Osteoblast (primary cell): ENCODE measurements at regions not wholly inside any gene's neighbourhood (a gene's known extent, or its start where the extent isn't known, plus 50 kb on each side); places are given as distances from the start of the nearest gene placed in this dataset.

Experiments used
- DNase-seq: peaks from one replicate; pipeline ENCODE4 v3.0.0; 2011; ENCODE audit warnings: low spot score, mixed read lengths; ENCODE audit not compliant: insufficient read length; ENCODE audit errors: missing footprints
- H2AFZ ChIP-seq: 2 replicates; pipeline ENCODE4 v1.6.0; 2011; ENCODE audit warnings: mild to moderate bottlenecking, low read length
- H3K27ac ChIP-seq: 2 replicates; pipeline ENCODE4 v1.5.1; 2011; ENCODE audit warnings: mild to moderate bottlenecking, low read depth, low read length, moderate library complexity
- H3K27me3 ChIP-seq: 2 replicates; pipeline ENCODE4 v1.6.0; 2012; ENCODE audit warnings: mild to moderate bottlenecking, control low read depth, inconsistent platforms, low read length, moderate library complexity; ENCODE audit not compliant: insufficient read depth
- H3K36me3 ChIP-seq: 2 replicates; pipeline ENCODE4 v1.5.1; 2011; ENCODE audit warnings: mild to moderate bottlenecking, low read length, control low read depth, moderate library complexity; ENCODE audit not compliant: insufficient read depth
- H3K4me1 ChIP-seq: 2 replicates; pipeline ENCODE4 v1.5.1; 2011; ENCODE audit warnings: mild to moderate bottlenecking, low read length, control low read depth, moderate library complexity; ENCODE audit not compliant: insufficient read depth
- H3K4me2 ChIP-seq: 2 replicates; pipeline ENCODE4 v1.6.0; 2011; ENCODE audit warnings: mild to moderate bottlenecking, low read length; ENCODE audit not compliant: insufficient read depth
- H3K4me3 ChIP-seq: fragments of 200-600 bp; sonication (generic); 3 replicates; pipeline ENCODE4 v1.5.1; 2012; ENCODE audit warnings: mild to moderate bottlenecking, low read length, inconsistent platforms; ENCODE audit not compliant: insufficient read depth
- H3K79me2 ChIP-seq: 2 replicates; pipeline ENCODE4 v1.6.0; 2012; ENCODE audit warnings: mild to moderate bottlenecking, low read length, control low read depth, inconsistent platforms; ENCODE audit not compliant: insufficient read depth
- H3K9me3 ChIP-seq: 2 replicates; pipeline ENCODE4 v1.5.1; 2011; ENCODE audit warnings: low read depth, low read length, control low read depth
- H4K20me1 ChIP-seq: 2 replicates; pipeline ENCODE4 v1.6.0; 2012; ENCODE audit warnings: mild to moderate bottlenecking, low read length, control low read depth; ENCODE audit not compliant: insufficient read depth
- TF ChIP-seq, protein P1 (sequence below): IDR thresholded peaks from 2 replicates; pipeline ENCODE4 v1.5.1; 2011; ENCODE audit warnings: mild to moderate bottlenecking, low read depth, low read length, moderate library complexity; ENCODE audit errors: extremely low read depth

DNA sequence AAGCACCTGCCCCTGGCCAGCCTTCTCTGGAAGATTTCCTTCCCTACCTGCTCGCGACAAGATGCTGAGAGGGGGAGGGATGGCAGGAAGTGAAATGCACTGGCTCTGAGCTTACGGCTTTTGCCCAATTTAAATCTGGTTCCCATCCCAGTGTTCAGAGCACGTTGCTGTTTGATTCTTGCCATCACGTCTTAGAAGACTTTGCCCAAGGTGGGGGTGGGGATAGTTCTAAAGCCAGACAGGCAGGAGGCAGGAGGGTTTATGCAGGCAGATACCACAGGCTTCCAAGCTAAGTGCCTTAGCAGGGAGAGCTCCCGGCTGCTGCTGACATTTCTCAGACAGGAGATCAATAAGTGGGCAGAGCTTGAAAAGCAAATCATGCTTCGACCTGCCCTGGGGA is 393.9 kb downstream of the MID1IP1 start:
- H3K27me3 ChIP-seq, result peaks cover 58% of the 10 kb centered on the region
- H3K79me2 ChIP-seq, result no peaks in the 10 kb centered on the region
- DNase-seq, result no peak
- H3K4me3 ChIP-seq, result no peak overlapping the region
- no peak overlapping the region for H2AFZ ChIP-seq
- peaks cover 4% of the 10 kb centered on the region for H3K4me1 ChIP-seq
- H3K36me3 ChIP-seq, result no peaks in the 10 kb centered on the region
- H4K20me1 ChIP-seq, result no peaks in the 10 kb centered on the region
- TF ChIP-seq, protein P1, sequence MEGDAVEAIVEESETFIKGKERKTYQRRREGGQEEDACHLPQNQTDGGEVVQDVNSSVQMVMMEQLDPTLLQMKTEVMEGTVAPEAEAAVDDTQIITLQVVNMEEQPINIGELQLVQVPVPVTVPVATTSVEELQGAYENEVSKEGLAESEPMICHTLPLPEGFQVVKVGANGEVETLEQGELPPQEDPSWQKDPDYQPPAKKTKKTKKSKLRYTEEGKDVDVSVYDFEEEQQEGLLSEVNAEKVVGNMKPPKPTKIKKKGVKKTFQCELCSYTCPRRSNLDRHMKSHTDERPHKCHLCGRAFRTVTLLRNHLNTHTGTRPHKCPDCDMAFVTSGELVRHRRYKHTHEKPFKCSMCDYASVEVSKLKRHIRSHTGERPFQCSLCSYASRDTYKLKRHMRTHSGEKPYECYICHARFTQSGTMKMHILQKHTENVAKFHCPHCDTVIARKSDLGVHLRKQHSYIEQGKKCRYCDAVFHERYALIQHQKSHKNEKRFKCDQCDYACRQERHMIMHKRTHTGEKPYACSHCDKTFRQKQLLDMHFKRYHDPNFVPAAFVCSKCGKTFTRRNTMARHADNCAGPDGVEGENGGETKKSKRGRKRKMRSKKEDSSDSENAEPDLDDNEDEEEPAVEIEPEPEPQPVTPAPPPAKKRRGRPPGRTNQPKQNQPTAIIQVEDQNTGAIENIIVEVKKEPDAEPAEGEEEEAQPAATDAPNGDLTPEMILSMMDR, result no peak
- no peak overlapping the region for H3K4me2 ChIP-seq
- H3K27ac ChIP-seq, result no peak overlapping the region
- H3K9me3 ChIP-seq, result no peaks in the 10 kb centered on the region

DNA sequence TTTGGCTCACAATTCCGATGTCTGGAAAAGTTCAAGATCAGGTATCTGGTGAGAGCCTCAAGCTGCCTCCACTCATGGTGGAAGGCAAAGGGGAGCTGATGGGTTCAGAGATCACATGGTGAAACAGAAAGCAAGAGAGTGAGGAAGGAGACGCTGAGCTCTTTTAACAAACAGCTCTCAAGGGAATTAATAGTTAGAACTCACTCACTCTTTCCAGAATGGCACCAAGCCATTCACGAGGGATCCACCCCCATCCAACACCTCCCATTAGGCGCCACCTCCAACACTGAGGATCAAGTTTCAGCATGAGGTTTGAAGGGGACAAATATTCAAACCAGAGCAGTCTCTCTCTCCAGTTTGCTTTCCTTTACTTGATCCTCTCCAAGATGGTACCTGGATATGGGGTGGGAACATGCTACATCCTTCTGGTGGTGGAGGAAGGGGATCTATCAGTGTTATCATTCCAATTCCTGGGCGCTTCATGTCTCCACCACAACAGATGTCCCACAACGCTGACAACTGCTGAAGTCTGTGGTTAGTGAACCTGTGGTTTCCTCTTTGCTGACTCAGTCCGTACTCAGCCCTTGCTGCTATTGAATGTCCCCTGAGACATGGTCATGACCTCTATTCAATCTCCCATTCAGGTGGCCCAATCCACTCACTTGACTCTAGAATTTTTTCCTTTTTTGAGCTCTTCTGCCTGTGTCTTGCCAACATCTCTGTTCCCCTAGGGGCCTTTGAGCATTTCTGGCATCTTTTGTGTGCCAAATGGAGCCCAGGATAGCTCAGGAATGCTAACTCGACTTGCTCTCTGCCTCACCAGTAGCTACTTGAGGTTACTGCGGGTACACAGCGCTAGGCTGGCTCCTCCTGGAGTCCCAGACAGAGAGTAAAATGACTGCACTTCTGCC is 395.2 kb downstream of the MID1IP1 start:
- H3K36me3 ChIP-seq, result no peaks in the 10 kb centered on the region
- H3K27ac ChIP-seq, result no peak overlapping the region
- H3K4me1 ChIP-seq, result peaks cover 4% of the 10 kb centered on the region
- no peak overlapping the region for H3K4me2 ChIP-seq
- H3K79me2 ChIP-seq, result no peaks in the 10 kb centered on the region
- H3K9me3 ChIP-seq, result no peaks in the 10 kb centered on the region
- peaks cover 49% of the 10 kb centered on the region for H3K27me3 ChIP-seq
- no peak overlapping the region for H2AFZ ChIP-seq
- DNase-seq, result no peak
- TF ChIP-seq, protein P1, result no peak
- no peak overlapping the region for H3K4me3 ChIP-seq
- H4K20me1 ChIP-seq, result no peaks in the 10 kb centered on the region

DNA sequence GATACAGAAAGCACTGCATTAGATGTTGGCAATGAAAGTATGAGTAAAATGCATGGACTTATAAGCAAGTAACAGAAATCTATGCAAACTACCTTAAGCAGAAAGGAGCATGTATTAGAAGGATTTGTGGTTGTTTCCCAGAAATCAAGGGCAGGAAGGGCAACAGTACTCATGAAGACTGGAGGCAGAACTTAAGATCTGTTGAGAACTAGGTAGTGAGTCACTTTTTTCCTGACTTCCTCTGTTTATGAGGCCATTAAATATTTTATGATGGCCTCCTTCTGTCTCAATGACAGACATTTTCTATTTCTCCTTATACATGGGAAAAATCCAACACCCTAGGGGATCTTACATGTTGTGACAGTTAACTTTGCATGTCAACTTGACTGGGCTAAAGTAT is 398.2 kb downstream of the MID1IP1 start:
- no peaks in the 10 kb centered on the region for H3K79me2 ChIP-seq
- H3K4me3 ChIP-seq, result no peak overlapping the region
- H3K4me1 ChIP-seq, result peaks cover 4% of the 10 kb centered on the region
- no peak overlapping the region for H3K27ac ChIP-seq
- H2AFZ ChIP-seq, result no peak overlapping the region
- no peaks in the 10 kb centered on the region for H3K36me3 ChIP-seq
- no peaks in the 10 kb centered on the region for H4K20me1 ChIP-seq
- no peak for DNase-seq
- no peaks in the 10 kb centered on the region for H3K9me3 ChIP-seq
- no peak overlapping the region for H3K4me2 ChIP-seq
- TF ChIP-seq, protein P1, result no peak
- H3K27me3 ChIP-seq, result peaks cover 51% of the 10 kb centered on the region

DNA sequence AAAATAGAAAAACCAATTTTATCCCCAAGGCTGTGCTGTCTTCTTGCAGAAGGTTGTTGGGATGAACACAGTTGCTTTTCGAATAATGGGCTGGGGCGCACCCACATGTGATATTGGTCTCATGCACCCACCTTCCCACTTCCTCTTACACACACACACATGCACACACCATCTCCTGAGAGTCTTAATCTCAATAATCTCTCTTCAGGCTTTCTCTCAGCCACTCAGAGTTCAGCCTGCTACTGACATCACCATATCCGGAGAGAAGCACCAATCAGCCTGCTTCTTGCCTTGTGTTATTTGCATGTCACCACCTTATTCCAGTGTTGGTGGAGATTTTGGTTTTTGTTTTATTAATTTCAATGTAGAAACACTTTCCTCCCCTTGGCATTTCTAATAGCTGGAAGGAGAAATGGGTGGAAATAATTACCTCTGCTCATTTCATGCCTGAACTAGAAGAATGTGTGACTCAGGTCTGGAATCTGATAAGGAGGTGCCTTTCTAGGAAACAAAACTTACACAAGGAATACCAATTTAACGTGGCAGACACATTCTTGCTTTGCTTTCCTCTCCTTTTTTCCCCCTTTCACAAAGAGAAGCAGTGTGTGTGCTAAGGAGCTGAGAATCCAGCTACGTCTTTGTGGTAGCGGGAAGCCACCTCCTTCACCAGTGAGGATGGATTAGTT is 400.2 kb downstream of the MID1IP1 start:
- Histone ChIP-seq H4K20me1 (no peaks in the 10 kb centered on the region), H3K36me3 (no peaks in the 10 kb centered on the region), H3K4me3 (no peak overlapping the region), H3K4me1 (peaks cover 4% of the 10 kb centered on the region), H3K27ac (no peak overlapping the region), H3K27me3 (peaks cover 48% of the 10 kb centered on the region), H3K9me3 (no peaks in the 10 kb centered on the region), H3K79me2 (no peaks in the 10 kb centered on the region), H3K4me2 (no peak overlapping the region), H2AFZ (no peak overlapping the region)
- DNase-seq, result no peak
- TF ChIP-seq, protein P1, result no peak
